Tibial nerve (tissue), 4 donors: ENCODE measurements at regions not wholly inside any gene's neighbourhood (a gene's known extent, or its start where the extent isn't known, plus 50 kb on each side); places are given as distances from the start of the nearest gene placed in this dataset.
"Not testable (repeated sequence)": the region's sequence is repeated elsewhere in the genome, so short reads cannot be mapped to it uniquely, and the experiment has no call there.

Experiments used
- DNase-seq, 2 donors: peaks; one replicate each; pipeline ENCODE4 v3.0.0-alpha.2; 2019; ENCODE audit warnings: low spot score in 2 of 2
- H3K27ac ChIP-seq, 4 donors: fragments of 200-600 bp; sonication (generic) in 3 of 4; one replicate each; pipeline ENCODE4 v1.5.1; 2017 to 2019; ENCODE audit warnings: mild to moderate bottlenecking in 1 of 4
- H3K27me3 ChIP-seq, 2 donors: fragments of 200-600 bp; sonication (generic) in 1 of 2; one replicate each; pipeline versions ENCODE4 v1.5.1 to v1.6.0; 2017 to 2019
- H3K36me3 ChIP-seq, 3 donors: fragments of 200-600 bp; sonication (generic); one replicate each; pipeline ENCODE4 v1.5.1; 2018 to 2019
- H3K4me1 ChIP-seq, 4 donors: fragments of 200-600 bp; sonication (generic) in 3 of 4; one replicate each; pipeline ENCODE4 v1.5.1; 2017 to 2019
- H3K4me3 ChIP-seq, 4 donors: fragments of 200-600 bp; sonication (generic) in 3 of 4; one replicate each; pipeline ENCODE4 v1.5.1; 2017 to 2019; ENCODE audit warnings: mild to moderate bottlenecking in 1 of 4, moderate library complexity in 1 of 4
- H3K9me3 ChIP-seq, 4 donors: fragments of 200-600 bp; sonication (generic) in 3 of 4; one replicate each; pipeline ENCODE4 v1.5.1; 2017 to 2019
- WGBS, 2 donors: methylation state at CpG; one replicate each; pipeline ENCODE4 v1.1.5; 2018; 5-methylcytosine and 5-hydroxymethylcytosine counted together
- TF ChIP-seq, protein P1 (sequence below), 5 experiments: fragments of 200-600 bp in 3 of 5; fragments of 450-650 bp in 2 of 5; sonication (generic) in 3 of 5; IDR thresholded peaks; one replicate each; pipeline ENCODE4 v1.5.1; 2016 to 2019; ENCODE audit warnings: antibody characterized with exemption in 5 of 5, mild to moderate bottlenecking in 3 of 5, moderate library complexity in 2 of 5

DNA sequence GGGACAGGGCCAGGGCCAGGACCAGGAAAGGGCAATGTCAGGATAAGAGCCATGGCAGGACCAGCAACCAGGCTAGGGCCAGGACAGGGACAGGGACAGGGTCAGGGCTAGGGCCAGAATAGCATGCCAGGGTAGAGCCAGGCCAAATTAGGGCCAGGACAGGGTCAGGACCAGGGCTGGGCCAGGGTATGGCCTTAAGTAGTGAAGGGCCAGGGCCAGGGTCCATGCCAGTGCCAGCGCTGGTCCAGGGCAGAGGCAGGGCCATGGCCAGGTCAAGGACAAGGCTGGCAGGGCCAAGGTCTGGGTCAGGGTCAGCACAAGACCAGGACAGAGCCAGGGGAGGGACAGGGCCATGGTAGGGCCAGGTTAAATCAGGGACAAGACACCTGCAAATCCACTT, 405.4 kb downstream of the ZNF33B start:
- WGBS, 2 donors, result 91% methylated on average over 1 of the region's 1 CpG; no CpG with 5 or more reads in 1 of the 2 donors
- peaks cover 0 to 25% (median 0%) of the 10 kb centered on the region in 4 donors for H3K9me3 ChIP-seq

DNA sequence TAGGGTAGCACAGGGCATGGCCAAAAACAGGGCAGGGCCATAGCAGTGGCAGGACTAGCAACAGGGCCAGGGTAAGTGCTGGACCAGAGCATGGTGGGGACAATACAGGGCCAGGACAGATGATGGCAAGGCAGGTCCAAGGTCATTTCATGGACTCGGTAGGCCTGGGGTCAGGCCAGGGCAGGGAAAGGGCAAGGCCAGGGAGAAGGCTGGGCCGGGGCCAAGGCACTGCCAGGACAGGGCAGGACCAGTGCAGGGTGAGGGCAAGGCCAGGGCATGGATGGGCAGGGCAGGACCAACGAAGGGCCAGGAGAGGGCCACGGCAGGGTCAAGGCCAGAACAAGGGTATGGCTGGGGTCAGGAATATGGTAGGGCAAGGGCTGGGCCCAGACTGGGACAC, 407.6 kb downstream of the ZNF33B start:
- not testable (repeated sequence) for H3K4me3 ChIP-seq, H3K36me3 ChIP-seq, H3K4me1 ChIP-seq, H3K27ac ChIP-seq, DNase-seq, H3K27me3 ChIP-seq
- WGBS, 2 donors, result 50 to 65% methylated on average over 3 to 4 of the region's 4 CpGs
- peaks cover 0 to 13% (median 0%) of the 10 kb centered on the region in 4 donors for H3K9me3 ChIP-seq

More for the DNA sequence above, 405.4 kb downstream of the ZNF33B start:
- not testable (repeated sequence) for H3K4me3 ChIP-seq, DNase-seq, H3K27me3 ChIP-seq, H3K4me1 ChIP-seq, H3K27ac ChIP-seq, H3K36me3 ChIP-seq

DNA sequence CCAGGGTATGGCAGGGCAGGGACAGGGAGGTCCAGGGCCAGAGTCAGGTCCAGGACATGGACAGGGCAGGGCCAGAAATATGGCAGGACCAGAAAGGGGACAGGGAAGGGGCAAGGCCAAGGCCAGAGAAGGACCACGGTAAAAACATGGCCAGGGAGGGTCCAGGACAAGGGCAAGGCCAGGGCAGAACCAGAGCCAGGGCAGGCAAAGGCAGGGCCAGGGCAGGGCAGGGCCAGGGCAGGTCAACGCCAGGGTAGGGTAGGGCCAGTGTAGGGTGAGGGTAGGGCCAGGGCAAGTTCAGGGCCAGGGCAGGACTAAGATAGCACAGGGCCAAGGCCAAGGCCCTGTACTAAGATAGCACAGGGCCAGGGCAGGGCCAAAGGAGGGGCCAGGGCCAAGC, 408.3 kb downstream of the ZNF33B start:
- DNase-seq, H3K9me3 ChIP-seq, H3K4me1 ChIP-seq, H3K27ac ChIP-seq, H3K36me3 ChIP-seq, H3K27me3 ChIP-seq, H3K4me3 ChIP-seq: not testable (repeated sequence)
- WGBS, 2 donors, result 67 to 80% methylated on average over 2 of the region's 2 CpGs

DNA sequence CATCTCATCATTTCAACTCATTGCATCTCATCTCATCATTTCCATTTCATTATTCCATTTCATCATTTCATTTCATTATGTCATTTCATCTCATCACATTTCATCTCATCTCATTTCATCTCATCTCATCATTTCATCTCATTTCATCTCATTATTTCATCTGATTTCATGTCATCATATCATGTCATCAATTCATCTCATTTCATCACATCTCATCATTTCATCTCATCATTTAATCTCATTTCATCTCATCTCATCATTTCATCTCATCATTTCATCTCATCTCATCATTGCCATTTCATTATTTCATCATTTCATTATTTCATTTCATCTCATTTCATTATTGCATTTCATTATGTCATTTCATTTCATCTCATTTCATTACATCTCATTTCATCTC, 410.5 kb downstream of the ZNF33B start:
- not testable (repeated sequence) for H3K4me3 ChIP-seq, H3K9me3 ChIP-seq, H3K36me3 ChIP-seq, H3K27ac ChIP-seq, DNase-seq, H3K4me1 ChIP-seq, H3K27me3 ChIP-seq

DNA sequence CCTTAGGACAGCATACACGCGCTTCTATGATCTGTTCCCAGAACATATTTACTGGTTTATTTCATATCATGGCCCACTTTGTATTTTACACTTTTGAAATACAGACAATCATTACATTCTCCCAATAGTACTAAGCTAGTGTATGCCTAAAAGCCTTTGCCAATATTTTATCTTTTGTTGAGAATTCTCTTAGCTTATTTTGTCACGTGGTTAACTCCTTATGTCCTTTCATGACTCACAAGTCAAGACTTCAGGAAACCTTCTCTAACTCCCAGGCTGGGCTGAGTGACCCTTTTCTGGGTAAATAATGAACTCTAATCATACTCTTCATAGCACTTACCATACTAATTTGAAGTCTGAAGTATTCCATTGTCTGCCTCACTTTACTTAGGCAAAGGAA, 444.8 kb downstream of the ZNF33B start:
- H3K27ac ChIP-seq, H3K36me3 ChIP-seq, H3K27me3 ChIP-seq, H3K4me3 ChIP-seq, DNase-seq, H3K4me1 ChIP-seq, H3K9me3 ChIP-seq: not testable (repeated sequence)
- 53 to 59% methylated on average over 3 of the region's 3 CpGs for WGBS, 2 donors

DNA sequence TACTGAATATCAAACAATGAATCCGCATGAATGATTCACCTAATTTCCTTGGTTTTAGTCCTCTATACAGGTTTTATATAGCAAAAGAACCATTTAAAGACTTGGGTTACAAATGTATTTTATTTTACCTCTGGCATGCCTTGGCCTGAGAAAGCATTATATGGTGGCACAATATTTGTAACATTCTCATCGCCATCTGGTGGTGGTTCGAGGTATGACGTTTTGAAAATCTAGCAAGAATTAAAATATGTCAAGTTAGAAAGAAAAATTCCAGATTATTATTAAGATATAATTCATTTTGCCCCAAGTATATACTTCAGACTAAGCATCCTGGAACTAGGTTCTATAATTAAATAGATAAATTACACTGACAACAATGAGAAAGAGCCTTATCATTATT, 445.9 kb downstream of the ZNF33B start:
- 2 to 10% methylated on average over 4 of the region's 4 CpGs for WGBS, 2 donors
- H3K36me3 ChIP-seq, H3K27me3 ChIP-seq, H3K9me3 ChIP-seq, H3K4me3 ChIP-seq, H3K4me1 ChIP-seq, H3K27ac ChIP-seq: not testable (repeated sequence)
- peak in 1 of 2 donors; percentile 63 for DNase-seq
- TF ChIP-seq, protein P1, sequence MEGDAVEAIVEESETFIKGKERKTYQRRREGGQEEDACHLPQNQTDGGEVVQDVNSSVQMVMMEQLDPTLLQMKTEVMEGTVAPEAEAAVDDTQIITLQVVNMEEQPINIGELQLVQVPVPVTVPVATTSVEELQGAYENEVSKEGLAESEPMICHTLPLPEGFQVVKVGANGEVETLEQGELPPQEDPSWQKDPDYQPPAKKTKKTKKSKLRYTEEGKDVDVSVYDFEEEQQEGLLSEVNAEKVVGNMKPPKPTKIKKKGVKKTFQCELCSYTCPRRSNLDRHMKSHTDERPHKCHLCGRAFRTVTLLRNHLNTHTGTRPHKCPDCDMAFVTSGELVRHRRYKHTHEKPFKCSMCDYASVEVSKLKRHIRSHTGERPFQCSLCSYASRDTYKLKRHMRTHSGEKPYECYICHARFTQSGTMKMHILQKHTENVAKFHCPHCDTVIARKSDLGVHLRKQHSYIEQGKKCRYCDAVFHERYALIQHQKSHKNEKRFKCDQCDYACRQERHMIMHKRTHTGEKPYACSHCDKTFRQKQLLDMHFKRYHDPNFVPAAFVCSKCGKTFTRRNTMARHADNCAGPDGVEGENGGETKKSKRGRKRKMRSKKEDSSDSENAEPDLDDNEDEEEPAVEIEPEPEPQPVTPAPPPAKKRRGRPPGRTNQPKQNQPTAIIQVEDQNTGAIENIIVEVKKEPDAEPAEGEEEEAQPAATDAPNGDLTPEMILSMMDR (IDR thresholded peaks at IDR 0.05), result peak in 3 of 5 experiments; percentile 43 to 56 (median 55)

DNA sequence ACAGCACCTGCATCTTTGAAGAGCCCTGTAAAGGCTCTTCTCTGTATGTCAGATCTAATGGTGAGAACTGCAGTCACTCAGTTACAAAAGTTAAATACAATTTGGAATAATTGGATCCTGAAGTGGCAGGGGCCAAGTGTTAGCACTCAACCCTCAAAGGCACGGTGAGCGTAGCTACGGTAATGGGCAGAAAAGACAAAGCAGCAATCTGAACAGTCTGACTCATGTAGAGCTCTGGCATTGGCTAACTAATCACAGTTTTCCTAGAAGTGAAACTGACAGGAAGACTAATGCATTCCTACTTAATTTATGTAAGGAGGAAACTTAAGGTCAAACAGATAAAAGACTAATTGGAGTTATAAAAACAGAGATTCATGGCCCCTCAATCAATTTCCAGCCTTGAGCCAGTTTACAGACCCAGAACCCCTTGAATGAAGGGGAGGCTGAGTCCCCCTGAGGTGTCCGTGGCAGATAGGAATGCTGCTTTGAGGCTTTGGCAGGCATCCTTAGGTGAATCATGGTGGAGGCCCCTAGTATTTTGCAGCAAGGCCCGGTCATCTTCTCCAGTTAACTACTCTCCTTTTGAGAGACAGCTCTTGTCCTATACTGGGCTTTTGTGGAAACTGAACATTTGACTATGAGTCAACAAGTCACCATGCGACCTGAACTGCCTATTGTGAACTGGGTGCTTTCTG, 450.7 kb downstream of the ZNF33B start:
- 62 to 76% methylated on average over 6 of the region's 6 CpGs for WGBS, 2 donors

DNA sequence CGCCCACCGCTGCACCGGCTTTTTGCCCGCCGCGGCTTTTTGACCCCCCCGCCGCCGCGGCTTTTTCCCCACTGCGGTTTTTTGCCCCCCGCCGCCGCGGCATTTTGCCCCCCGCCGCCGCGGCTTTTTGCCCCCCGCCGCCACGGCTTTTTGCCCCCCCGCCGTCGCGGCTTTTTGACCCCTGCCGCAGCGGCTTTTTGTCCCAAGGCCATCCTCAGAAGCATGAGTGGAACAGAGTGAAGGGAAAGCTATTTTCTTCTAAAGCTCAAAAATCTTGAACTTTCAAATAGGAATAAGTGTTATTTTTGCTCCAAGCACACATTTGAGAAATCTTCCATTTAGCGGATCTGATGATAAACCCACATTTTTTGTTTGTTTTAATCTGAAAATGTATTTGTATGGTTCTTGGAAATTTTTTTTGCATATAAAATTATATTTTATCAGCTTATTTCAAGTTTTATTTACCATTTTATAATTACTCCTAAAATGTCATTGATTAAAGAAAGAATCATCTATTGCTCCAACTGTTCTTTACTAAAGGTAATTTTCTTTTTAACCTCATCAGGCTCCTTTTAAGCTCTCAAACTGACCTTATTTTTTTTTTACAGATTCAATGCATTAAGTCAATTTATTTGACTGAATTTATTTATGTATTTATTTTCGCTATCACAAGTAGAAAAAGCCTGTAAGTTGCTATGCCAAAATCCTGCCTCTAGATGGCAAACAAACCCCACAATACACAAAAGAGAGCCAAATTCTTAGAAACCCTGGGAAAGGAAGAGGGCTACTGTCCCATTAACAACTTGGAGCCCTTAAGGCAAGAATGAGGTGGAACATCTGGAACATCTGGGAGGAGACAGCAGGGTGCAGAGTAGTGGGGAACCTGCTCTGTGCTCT, 460.3 kb downstream of the ZNF33B start:
- 9 to 31% methylated on average over 16 to 30 of the region's 30 CpGs for WGBS, 2 donors
- TF ChIP-seq, protein P1 (IDR thresholded peaks at IDR 0.05), result peak in 4 of 5 experiments; percentile 30 to 40 (median 34)
- not testable (repeated sequence) for H3K4me3 ChIP-seq, H3K9me3 ChIP-seq, H3K36me3 ChIP-seq, H3K27ac ChIP-seq
- Histone ChIP-seq H3K27me3 (peaks cover 0 to 41% of the 10 kb centered on the region in 2 donors), H3K4me1 (peaks cover 0 to 11% (median 0%) of the 10 kb centered on the region in 4 donors)
- DNase-seq, result peak in 1 of 2 donors; percentile 31

More for the DNA sequence above, 450.7 kb downstream of the ZNF33B start:
- not testable (repeated sequence) for H3K27me3 ChIP-seq, H3K27ac ChIP-seq, H3K4me3 ChIP-seq, H3K4me1 ChIP-seq, DNase-seq, H3K36me3 ChIP-seq, H3K9me3 ChIP-seq
